ENCODE measurements at regions not wholly inside any gene's neighbourhood (a gene's known extent, or its start where the extent isn't known, plus 50 kb on each side); places are given as distances from the start of the nearest gene placed in this dataset.

DNA sequence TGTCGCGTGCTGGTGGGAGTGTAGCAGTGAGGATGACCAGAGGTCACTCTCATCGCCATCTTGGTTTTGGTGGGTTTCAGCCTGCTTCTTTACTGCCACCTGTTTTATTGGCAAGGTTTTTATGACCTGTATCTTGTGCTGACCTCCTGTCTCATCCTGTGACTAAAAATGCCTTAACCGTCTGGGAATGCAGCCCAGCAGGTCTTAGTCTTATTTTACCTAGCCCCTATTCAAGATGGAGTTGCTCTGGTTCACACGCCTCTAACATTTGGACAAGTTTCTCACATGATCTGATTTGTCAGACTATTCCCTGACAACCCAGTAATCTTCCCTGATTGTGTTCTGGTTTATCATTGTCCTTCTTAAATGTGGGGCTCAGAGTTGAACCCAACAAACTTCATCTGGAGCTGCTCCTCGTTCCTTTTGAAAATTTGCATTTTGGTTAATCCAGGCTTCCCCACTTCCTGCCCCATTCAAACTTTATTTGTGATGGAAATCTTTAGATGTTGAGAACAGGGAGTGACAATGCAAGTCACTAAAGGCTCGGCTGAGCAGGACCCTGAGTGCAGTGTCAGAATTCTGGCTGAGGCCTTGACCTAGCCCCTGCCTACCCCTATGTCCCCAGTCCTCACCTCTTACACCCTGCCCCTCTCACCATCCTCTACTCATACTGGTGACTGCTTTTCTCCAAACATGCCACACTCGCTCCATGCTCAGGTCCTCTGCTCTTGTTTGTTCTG is 226.8 kb downstream of the STIM2 start:
- SMC1A ChIA-PET (ENCODE audit: uncharacterized antibody, unreplicated experiment): no interaction called here
- Histone ChIP-seq H3K4me3 (no peak overlapping the region), H2AFZ (ENCODE audit: control insufficient read depth, low read depth, low read length) (no peak overlapping the region), H3K27me3 (replicated peaks in 1 of 2; ENCODE audit: control insufficient read depth in 2 of 2, insufficient read depth in 2 of 2, low read length in 1 of 2) (peaks cover 0 to 14% of the 10 kb centered on the region in 2 experiments; a peak in 2 of 4 replicates), H3K79me2 (ENCODE audit: control insufficient read depth, insufficient read depth, low read length) (no peaks in the 10 kb centered on the region), H3K9me3 (replicated peaks; ENCODE audit: control insufficient read depth, insufficient read depth, low read length) (no peaks in the 10 kb centered on the region), H3K9ac (ENCODE audit: control insufficient read depth, insufficient read depth, low read length) (no peak overlapping the region), H3K36me3 (ENCODE audit: control insufficient read depth in 2 of 2, insufficient read depth in 2 of 2, low read length in 1 of 2) (no peaks in the 10 kb centered on the region), H3K4me2 (ENCODE audit: control insufficient read depth, insufficient read depth) (no peak overlapping the region), H4K20me1 (ENCODE audit: control insufficient read depth, insufficient read depth) (no peaks in the 10 kb centered on the region), H3K4me1 (ENCODE audit: control insufficient read depth, insufficient read depth, low read length) (no peaks in the 10 kb centered on the region), H3K27ac (ENCODE audit: control insufficient read depth, insufficient read depth) (no peak overlapping the region)
- TF ChIP-seq ZSCAN29 (IDR thresholded peaks at IDR 0.05) (no peak), IKZF2 (IDR thresholded peaks at IDR 0.05) (no peak), ESRRA (IDR thresholded peaks at IDR 0.05; ENCODE audit: low read length) (no peak), SMC3 (IDR thresholded peaks at IDR 0.05; ENCODE audit: borderline replicate concordance, low read length) (no peak), YBX1 (IDR thresholded peaks at IDR 0.05) (no peak), MYC (IDR thresholded peaks at IDR 0.05; ENCODE audit: insufficient read depth, insufficient read length, insufficient replicate concordance, low read length, severe bottlenecking) (no peak), MYB (IDR thresholded peaks at IDR 0.05; ENCODE audit: borderline replicate concordance, low read depth, low read length) (no peak), DPF2 (IDR thresholded peaks at IDR 0.05) (no peak), CBFB (IDR thresholded peaks at IDR 0.05; ENCODE audit: low read depth) (no peak), BCL3 (IDR thresholded peaks at IDR 0.05; ENCODE audit: borderline replicate concordance, insufficient read depth, low read depth, low read length, poor library complexity, severe bottlenecking) (no peak), NR2C1 (IDR thresholded peaks at IDR 0.05) (no peak)
- TF ChIP-seq, protein P1, sequence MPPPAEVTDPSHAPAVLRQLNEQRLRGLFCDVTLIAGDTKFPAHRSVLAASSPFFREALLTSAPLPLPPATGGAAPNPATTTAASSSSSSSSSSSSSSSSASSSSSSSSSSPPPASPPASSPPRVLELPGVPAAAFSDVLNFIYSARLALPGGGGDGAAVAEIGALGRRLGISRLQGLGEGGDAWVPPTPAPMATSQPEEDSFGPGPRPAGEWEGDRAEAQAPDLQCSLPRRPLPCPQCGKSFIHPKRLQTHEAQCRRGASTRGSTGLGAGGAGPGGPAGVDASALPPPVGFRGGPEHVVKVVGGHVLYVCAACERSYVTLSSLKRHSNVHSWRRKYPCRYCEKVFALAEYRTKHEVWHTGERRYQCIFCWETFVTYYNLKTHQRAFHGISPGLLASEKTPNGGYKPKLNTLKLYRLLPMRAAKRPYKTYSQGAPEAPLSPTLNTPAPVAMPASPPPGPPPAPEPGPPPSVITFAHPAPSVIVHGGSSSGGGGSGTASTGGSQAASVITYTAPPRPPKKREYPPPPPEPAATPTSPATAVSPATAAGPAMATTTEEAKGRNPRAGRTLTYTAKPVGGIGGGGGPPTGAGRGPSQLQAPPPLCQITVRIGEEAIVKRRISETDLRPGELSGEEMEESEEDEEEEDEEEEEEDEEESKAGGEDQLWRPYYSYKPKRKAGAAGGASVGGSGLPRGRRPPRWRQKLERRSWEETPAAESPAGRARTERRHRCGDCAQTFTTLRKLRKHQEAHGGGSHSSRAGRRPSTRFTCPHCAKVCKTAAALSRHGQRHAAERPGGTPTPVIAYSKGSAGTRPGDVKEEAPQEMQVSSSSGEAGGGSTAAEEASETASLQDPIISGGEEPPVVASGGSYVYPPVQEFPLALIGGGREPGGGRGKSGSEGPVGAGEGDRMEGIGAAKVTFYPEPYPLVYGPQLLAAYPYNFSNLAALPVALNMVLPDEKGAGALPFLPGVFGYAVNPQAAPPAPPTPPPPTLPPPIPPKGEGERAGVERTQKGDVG (CRISPR knock-in tag; IDR thresholded peaks at IDR 0.05): no peak
- ATAC-seq: no peak
- in situ Hi-C loops (cut with MboI): no loop called here
- RAD21 ChIA-PET (ENCODE audit: unreplicated experiment): no interaction called here
- no TSS peak for BruUV-seq (replicated peaks)
- 35% methylated on average over 8 of the region's 8 CpGs for WGBS (ENCODE audit: insufficient coverage, insufficient replicate concordance, low lambda C conversion rate, missing lambda C conversion rate)
- DNase-seq (ENCODE audit: low read depth, low spot score): no peak
- CTCF ChIA-PET: interaction anchor here (1.0 kb wide), 1 partner anchor 39 kb away, joined by 3 read pairs; no protein-coding TSS in a partner anchor
- intact Hi-C loops (cut with micrococcal nuclease; ENCODE audit: unreplicated experiment): no loop called here
- POLR2A ChIA-PET: no interaction called here
- no peak for FAIRE-seq

All from GM12878 (cell line).